ENCODE measurements at regions not wholly inside any gene's neighbourhood (a gene's known extent, or its start where the extent isn't known, plus 50 kb on each side); places are given as distances from the start of the nearest gene placed in this dataset.

DNA sequence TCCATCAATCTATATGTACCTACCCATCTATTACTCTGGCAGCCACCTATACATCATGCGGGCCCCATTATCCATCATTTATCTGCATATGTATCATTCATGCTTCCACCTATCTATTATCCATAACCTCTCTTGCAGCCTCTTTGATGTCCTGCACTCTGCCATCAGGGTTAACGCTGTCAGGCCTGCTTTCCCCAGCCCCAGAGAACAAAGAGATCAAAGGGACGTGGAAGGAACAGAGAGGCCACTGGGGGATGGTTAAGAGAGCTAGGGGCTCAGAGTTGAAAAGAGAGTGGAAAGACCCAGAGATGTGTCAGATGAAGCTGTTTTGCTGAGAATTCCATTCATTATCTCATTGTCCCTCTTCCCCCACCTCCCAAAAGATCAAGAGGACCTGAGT, 67.3 kb upstream of the CCDC167 start:
- TF ChIP-seq, protein P1, sequence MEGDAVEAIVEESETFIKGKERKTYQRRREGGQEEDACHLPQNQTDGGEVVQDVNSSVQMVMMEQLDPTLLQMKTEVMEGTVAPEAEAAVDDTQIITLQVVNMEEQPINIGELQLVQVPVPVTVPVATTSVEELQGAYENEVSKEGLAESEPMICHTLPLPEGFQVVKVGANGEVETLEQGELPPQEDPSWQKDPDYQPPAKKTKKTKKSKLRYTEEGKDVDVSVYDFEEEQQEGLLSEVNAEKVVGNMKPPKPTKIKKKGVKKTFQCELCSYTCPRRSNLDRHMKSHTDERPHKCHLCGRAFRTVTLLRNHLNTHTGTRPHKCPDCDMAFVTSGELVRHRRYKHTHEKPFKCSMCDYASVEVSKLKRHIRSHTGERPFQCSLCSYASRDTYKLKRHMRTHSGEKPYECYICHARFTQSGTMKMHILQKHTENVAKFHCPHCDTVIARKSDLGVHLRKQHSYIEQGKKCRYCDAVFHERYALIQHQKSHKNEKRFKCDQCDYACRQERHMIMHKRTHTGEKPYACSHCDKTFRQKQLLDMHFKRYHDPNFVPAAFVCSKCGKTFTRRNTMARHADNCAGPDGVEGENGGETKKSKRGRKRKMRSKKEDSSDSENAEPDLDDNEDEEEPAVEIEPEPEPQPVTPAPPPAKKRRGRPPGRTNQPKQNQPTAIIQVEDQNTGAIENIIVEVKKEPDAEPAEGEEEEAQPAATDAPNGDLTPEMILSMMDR (conservative IDR thresholded peaks at IDR 0.05; ENCODE audit: low read depth, low read length), result no peak
- TF ChIP-seq EZH2 (IDR thresholded peaks at IDR 0.05; ENCODE audit: low read length, unreplicated experiment), result no peak
